ENCODE measurements at regions not wholly inside any gene's neighbourhood (a gene's known extent, or its start where the extent isn't known, plus 50 kb on each side); places are given as distances from the start of the nearest gene placed in this dataset.

DNA sequence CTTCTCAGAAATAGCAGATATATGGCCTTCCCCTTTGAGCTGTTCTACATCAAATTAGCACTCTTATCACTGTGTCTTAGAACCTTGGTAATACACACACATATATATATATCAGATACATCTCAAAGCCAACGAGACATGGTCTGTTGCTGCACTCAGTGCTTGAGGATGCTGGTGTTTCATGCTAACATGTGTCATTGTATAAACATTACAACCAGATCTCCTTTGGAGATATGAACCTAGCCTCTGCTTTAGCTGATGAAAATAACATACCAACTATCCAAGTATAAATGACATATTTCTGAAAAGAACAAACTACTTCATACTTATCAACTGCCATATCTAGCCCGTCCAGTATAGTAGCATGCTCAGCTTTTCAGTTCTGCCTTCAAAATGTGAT lies 226.7 kb upstream of the HNRNPA3 start:
- no peak for TF ChIP-seq RAD21 (IDR thresholded peaks at IDR 0.05; ENCODE audit: low read depth)
- TF ChIP-seq, protein P1, sequence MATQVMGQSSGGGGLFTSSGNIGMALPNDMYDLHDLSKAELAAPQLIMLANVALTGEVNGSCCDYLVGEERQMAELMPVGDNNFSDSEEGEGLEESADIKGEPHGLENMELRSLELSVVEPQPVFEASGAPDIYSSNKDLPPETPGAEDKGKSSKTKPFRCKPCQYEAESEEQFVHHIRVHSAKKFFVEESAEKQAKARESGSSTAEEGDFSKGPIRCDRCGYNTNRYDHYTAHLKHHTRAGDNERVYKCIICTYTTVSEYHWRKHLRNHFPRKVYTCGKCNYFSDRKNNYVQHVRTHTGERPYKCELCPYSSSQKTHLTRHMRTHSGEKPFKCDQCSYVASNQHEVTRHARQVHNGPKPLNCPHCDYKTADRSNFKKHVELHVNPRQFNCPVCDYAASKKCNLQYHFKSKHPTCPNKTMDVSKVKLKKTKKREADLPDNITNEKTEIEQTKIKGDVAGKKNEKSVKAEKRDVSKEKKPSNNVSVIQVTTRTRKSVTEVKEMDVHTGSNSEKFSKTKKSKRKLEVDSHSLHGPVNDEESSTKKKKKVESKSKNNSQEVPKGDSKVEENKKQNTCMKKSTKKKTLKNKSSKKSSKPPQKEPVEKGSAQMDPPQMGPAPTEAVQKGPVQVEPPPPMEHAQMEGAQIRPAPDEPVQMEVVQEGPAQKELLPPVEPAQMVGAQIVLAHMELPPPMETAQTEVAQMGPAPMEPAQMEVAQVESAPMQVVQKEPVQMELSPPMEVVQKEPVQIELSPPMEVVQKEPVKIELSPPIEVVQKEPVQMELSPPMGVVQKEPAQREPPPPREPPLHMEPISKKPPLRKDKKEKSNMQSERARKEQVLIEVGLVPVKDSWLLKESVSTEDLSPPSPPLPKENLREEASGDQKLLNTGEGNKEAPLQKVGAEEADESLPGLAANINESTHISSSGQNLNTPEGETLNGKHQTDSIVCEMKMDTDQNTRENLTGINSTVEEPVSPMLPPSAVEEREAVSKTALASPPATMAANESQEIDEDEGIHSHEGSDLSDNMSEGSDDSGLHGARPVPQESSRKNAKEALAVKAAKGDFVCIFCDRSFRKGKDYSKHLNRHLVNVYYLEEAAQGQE (IDR thresholded peaks at IDR 0.05; ENCODE audit: low read depth): no peak
- TF ChIP-seq EGR1 (IDR thresholded peaks at IDR 0.05): no peak
- no peak for TF ChIP-seq YY1 (IDR thresholded peaks at IDR 0.05; ENCODE audit: low read depth)
- no peak for TF ChIP-seq EP300 (IDR thresholded peaks at IDR 0.05; ENCODE audit: borderline replicate concordance)
- TF ChIP-seq, protein P2, sequence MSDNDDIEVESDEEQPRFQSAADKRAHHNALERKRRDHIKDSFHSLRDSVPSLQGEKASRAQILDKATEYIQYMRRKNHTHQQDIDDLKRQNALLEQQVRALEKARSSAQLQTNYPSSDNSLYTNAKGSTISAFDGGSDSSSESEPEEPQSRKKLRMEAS (IDR thresholded peaks at IDR 0.05): no peak
- TF ChIP-seq, protein P3, sequence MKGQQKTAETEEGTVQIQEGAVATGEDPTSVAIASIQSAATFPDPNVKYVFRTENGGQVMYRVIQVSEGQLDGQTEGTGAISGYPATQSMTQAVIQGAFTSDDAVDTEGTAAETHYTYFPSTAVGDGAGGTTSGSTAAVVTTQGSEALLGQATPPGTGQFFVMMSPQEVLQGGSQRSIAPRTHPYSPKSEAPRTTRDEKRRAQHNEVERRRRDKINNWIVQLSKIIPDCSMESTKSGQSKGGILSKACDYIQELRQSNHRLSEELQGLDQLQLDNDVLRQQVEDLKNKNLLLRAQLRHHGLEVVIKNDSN (IDR thresholded peaks at IDR 0.05): no peak
- TF ChIP-seq ZBTB7A (IDR thresholded peaks at IDR 0.05; ENCODE audit: low read depth): no peak
- no peak for TF ChIP-seq FOXM1 (IDR thresholded peaks at IDR 0.05; ENCODE audit: borderline replicate concordance, low read depth)
- no peak for TF ChIP-seq TEAD4 (IDR thresholded peaks at IDR 0.05)
- TF ChIP-seq NFIC (IDR thresholded peaks at IDR 0.05): no peak
- no peak for TF ChIP-seq CREB1 (IDR thresholded peaks at IDR 0.05; ENCODE audit: low read depth)

DNA sequence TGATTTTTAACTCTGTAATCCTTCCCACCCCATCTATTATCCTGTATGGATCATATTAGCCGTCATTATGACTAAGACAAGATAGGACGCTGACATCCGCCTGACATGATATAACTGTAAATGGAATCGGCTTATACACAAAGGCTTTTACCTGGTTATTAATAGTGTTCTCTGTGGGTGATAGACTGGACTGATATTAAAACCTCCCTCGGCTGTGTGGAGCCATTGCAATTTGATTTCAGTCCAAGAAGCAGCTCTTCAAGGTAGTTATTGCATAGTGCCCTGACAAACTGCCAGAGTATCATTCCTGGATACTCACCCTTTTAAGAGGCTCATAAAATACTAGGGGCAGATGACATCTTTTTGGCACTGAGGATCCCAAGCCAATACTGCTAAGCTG lies 226.1 kb upstream of the HNRNPA3 start:
- TF ChIP-seq TEAD4 (IDR thresholded peaks at IDR 0.05): no peak
- TF ChIP-seq, protein P3 (IDR thresholded peaks at IDR 0.05): no peak
- no peak for TF ChIP-seq ZBTB7A (IDR thresholded peaks at IDR 0.05; ENCODE audit: low read depth)
- TF ChIP-seq TAF1 (IDR thresholded peaks at IDR 0.05; ENCODE audit: low read depth): no peak
- TF ChIP-seq NFIC (IDR thresholded peaks at IDR 0.05): no peak
- TF ChIP-seq TCF12 (IDR thresholded peaks at IDR 0.05; ENCODE audit: low read depth): no peak
- no peak for TF ChIP-seq YY1 (IDR thresholded peaks at IDR 0.05; ENCODE audit: low read depth)
- TF ChIP-seq RAD21 (IDR thresholded peaks at IDR 0.05; ENCODE audit: low read depth): no peak

DNA sequence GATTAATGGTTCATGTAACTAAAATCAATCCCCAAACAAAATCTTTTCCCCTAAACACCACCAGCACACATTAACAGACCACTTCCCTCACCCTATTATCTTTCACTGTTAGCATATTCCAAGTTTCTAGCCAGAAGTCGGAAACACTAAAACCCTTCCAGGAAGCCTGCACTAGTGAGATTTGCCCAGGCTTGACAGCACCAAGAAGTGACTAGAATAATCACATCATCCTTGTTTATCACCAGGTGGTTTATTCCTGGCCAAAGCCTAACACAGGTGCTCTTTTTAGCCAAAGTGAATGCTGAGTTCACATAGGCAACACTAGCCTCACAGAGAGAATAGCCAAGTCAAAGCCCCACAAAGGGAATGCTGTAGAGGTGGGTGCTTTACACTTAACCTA lies 221.2 kb upstream of the HNRNPA3 start:
- TF ChIP-seq EP300 (IDR thresholded peaks at IDR 0.05; ENCODE audit: borderline replicate concordance) (no peak), NFIC (IDR thresholded peaks at IDR 0.05) (no peak), YY1 (IDR thresholded peaks at IDR 0.05; ENCODE audit: low read depth) (no peak), RAD21 (IDR thresholded peaks at IDR 0.05; ENCODE audit: low read depth) (no peak), ZBTB7A (IDR thresholded peaks at IDR 0.05; ENCODE audit: low read depth) (no peak), TCF12 (IDR thresholded peaks at IDR 0.05; ENCODE audit: low read depth) (no peak), EGR1 (IDR thresholded peaks at IDR 0.05) (no peak), CREB1 (IDR thresholded peaks at IDR 0.05; ENCODE audit: low read depth) (no peak), TEAD4 (IDR thresholded peaks at IDR 0.05) (no peak), TAF1 (IDR thresholded peaks at IDR 0.05; ENCODE audit: low read depth) (no peak), CEBPB (IDR thresholded peaks at IDR 0.05) (no peak), FOXM1 (IDR thresholded peaks at IDR 0.05; ENCODE audit: borderline replicate concordance, low read depth) (no peak)
- TF ChIP-seq, protein P3 (IDR thresholded peaks at IDR 0.05): no peak
- TF ChIP-seq, protein P2 (IDR thresholded peaks at IDR 0.05): no peak
- TF ChIP-seq, protein P1 (IDR thresholded peaks at IDR 0.05; ENCODE audit: low read depth): no peak

DNA sequence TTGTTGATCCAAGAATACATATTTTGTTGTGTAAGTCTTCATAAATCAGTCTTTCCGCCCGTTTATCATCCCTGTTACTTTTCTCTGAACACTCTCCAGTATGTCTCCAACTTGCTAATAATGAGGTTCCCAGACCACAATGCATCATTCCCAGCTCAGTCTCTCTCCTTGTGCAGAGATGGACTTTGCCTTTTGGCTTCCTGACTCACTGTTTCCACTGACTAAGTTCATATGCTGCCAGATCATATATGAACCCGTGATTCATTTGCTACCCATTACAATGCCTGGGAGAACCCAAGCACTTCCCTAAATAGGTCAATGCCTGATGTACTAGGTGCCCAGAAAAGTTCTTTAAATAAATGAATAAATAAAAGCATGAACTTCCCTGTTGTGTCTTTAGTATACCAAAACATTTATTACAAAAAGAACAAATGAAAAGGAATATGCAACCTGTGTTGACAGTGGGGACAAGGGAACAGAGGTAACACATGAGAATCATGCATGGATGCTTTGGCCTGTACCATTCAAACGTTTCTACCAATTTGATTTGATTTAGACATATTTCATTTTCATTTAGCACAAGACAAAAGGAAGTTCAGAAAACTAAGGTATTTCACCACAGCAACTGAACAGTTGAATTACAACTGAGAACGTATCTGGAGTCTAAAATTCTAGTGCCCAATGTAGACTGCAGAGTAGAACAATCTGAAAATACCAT lies 215.4 kb upstream of the HNRNPA3 start:
- TF ChIP-seq EP300 (IDR thresholded peaks at IDR 0.05; ENCODE audit: borderline replicate concordance) (no peak), FOXM1 (IDR thresholded peaks at IDR 0.05; ENCODE audit: borderline replicate concordance, low read depth) (no peak), NFIC (IDR thresholded peaks at IDR 0.05) (no peak), TEAD4 (IDR thresholded peaks at IDR 0.05) (no peak), TAF1 (IDR thresholded peaks at IDR 0.05; ENCODE audit: low read depth) (no peak), CEBPB (IDR thresholded peaks at IDR 0.05) (no peak)
- TF ChIP-seq, protein P2 (IDR thresholded peaks at IDR 0.05): no peak
- TF ChIP-seq, protein P1 (IDR thresholded peaks at IDR 0.05; ENCODE audit: low read depth): no peak
- TF ChIP-seq, protein P3 (IDR thresholded peaks at IDR 0.05): no peak
